Neural crest cell (in vitro differentiated cells): ENCODE measurements at regions not wholly inside any gene's neighbourhood (a gene's known extent, or its start where the extent isn't known, plus 50 kb on each side); places are given as distances from the start of the nearest gene placed in this dataset.

ENCODE experiments used
- DNase-seq: peaks from one replicate; pipeline ENCODE4 v3.0.0; 2021; ENCODE audit warnings: low read depth, mixed read lengths, low spot score
- H3K27ac Mint-ChIP-seq: one replicate; pipeline ENCODE4 v1.8.0; 2021; ENCODE audit warnings: mild to moderate bottlenecking, mixed read lengths; ENCODE audit not compliant: unreplicated experiment
- H3K27me3 Mint-ChIP-seq: 2 replicates; pipeline ENCODE4 v1.8.0; 2021; ENCODE audit warnings: low read depth, mild to moderate bottlenecking, mixed read lengths
- H3K36me3 Mint-ChIP-seq: 2 replicates; pipeline ENCODE4 v1.8.0; 2021; ENCODE audit warnings: low read depth, mild to moderate bottlenecking, mixed read lengths
- H3K4me1 Mint-ChIP-seq: 2 replicates; pipeline ENCODE4 v1.8.0; 2021; ENCODE audit warnings: mixed read lengths
- H3K4me3 Mint-ChIP-seq: one replicate; pipeline ENCODE4 v1.8.0; 2021; ENCODE audit warnings: mild to moderate bottlenecking, mixed read lengths
- H3K9me3 Mint-ChIP-seq: 2 replicates; pipeline ENCODE4 v1.8.0; 2021; ENCODE audit warnings: mixed read lengths
- CTCF ChIP-seq: fragments of 200-600 bp; sonication (generic); conservative IDR thresholded peaks from 2 replicates; pipeline ENCODE4 v1.5.0; 2021; ENCODE audit warnings: antibody characterized with exemption, mild to moderate bottlenecking

- Mint-ChIP-seq H3K27me3 (no peaks in the 10 kb centered on the region), H3K4me3 (no peak overlapping the region), H3K9me3 (no peaks in the 10 kb centered on the region), H3K27ac (no peak overlapping the region), H3K4me1 (no peaks in the 10 kb centered on the region), H3K36me3 (no peaks in the 10 kb centered on the region)
- DNase-seq = no peak
- no peak for TF ChIP-seq CTCF
These were observed 603.6 kb upstream of the RAB6C start for GRCh38 chr2:129375632-129376425.

- Mint-ChIP-seq H3K4me1 (no peaks in the 10 kb centered on the region), H3K4me3 (no peak overlapping the region), H3K36me3 (no peaks in the 10 kb centered on the region), H3K27ac (no peak overlapping the region), H3K9me3 (peaks cover 3% of the 10 kb centered on the region), H3K27me3 (no peaks in the 10 kb centered on the region)
- DNase-seq = no peak
- TF ChIP-seq CTCF = no peak
These were observed 602.9 kb upstream of the RAB6C start for GRCh38 chr2:129376426-129377077.

GRCh38 chr2:129377078-129377469, 602.4 kb upstream of the RAB6C start:
- no peak for TF ChIP-seq CTCF
- peaks cover 5% of the 10 kb centered on the region for H3K9me3 Mint-ChIP-seq
- no peak overlapping the region for H3K4me3 Mint-ChIP-seq
- H3K36me3 Mint-ChIP-seq = no peaks in the 10 kb centered on the region
- no peak overlapping the region for H3K27ac Mint-ChIP-seq
- H3K27me3 Mint-ChIP-seq = no peaks in the 10 kb centered on the region
- no peaks in the 10 kb centered on the region for H3K4me1 Mint-ChIP-seq
- no peak for DNase-seq

GRCh38 chr2:129378186-129378585, 601.3 kb upstream of the RAB6C start:
- Mint-ChIP-seq H3K27me3 (no peaks in the 10 kb centered on the region), H3K4me3 (no peak overlapping the region), H3K27ac (no peak overlapping the region), H3K36me3 (no peaks in the 10 kb centered on the region), H3K4me1 (no peaks in the 10 kb centered on the region), H3K9me3 (peaks cover 6% of the 10 kb centered on the region)
- DNase-seq = no peak
- no peak for TF ChIP-seq CTCF

- no peaks in the 10 kb centered on the region for H3K4me1 Mint-ChIP-seq
- H3K9me3 Mint-ChIP-seq = peaks cover 6% of the 10 kb centered on the region
- no peaks in the 10 kb centered on the region for H3K36me3 Mint-ChIP-seq
- DNase-seq = no peak
- no peak for TF ChIP-seq CTCF
- H3K27ac Mint-ChIP-seq = no peak overlapping the region
- H3K27me3 Mint-ChIP-seq = peaks cover 2% of the 10 kb centered on the region
- no peak overlapping the region for H3K4me3 Mint-ChIP-seq
These were observed 600.1 kb upstream of the RAB6C start for GRCh38 chr2:129379411-129379810.
